ENCODE measurements at regions not wholly inside any gene's neighbourhood (a gene's known extent, or its start where the extent isn't known, plus 50 kb on each side); places are given as distances from the start of the nearest gene placed in this dataset.

DNA sequence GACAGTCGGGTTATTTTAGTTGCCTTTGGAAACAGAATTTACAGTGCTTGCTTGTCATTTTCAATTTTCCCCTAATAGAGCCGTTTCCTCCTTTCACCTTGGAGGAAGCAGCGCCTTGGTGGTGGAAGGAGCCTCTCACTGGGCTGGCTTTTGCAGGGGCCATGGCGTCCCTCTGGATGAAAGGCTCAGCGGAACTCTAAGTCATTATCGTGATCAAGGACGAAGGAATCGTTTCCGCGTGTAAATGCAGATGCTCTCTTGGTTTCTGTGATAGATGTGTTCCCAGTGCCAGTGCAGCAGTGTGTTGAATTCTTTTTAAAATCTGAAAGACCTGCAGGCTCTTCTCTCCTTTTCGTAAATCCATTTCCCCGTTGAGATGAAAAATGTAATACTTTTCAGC is 126.2 kb upstream of the LMO4 start:
- BruUV-seq (replicated peaks): no TSS peak
- no peak overlapping the region for H3K4me3 ChIP-seq (ENCODE audit: low read depth, low read length, poor library complexity, severe bottlenecking)
- POLR2A ChIA-PET (ENCODE audit: low non-redundant PET): no interaction called here
- H3K4me1 ChIP-seq (ENCODE audit: insufficient read depth, low read length, poor library complexity, severe bottlenecking): no peaks in the 10 kb centered on the region
- no peaks in the 10 kb centered on the region for H3K9me3 ChIP-seq (ENCODE audit: low read depth, low read length, poor library complexity, severe bottlenecking)
- H3K27ac ChIP-seq (ENCODE audit: low read depth, low read length, poor library complexity, severe bottlenecking): no peak overlapping the region
- CTCF ChIA-PET: no interaction called here
- H3K27me3 ChIP-seq (replicated peaks; ENCODE audit: insufficient read depth, low read depth, low read length, poor library complexity): no peaks in the 10 kb centered on the region
- H3K36me3 ChIP-seq (ENCODE audit: insufficient read depth, low read length, poor library complexity, severe bottlenecking): no peaks in the 10 kb centered on the region
- intact Hi-C loops (cut with micrococcal nuclease; ENCODE audit: unreplicated experiment): no loop called here
- no peak for TF ChIP-seq EZH2 (IDR thresholded peaks at IDR 0.05; ENCODE audit: borderline replicate concordance, low read depth, low read length, poor library complexity, severe bottlenecking)
- no peak for DNase-seq (ENCODE audit: low spot score)

DNA sequence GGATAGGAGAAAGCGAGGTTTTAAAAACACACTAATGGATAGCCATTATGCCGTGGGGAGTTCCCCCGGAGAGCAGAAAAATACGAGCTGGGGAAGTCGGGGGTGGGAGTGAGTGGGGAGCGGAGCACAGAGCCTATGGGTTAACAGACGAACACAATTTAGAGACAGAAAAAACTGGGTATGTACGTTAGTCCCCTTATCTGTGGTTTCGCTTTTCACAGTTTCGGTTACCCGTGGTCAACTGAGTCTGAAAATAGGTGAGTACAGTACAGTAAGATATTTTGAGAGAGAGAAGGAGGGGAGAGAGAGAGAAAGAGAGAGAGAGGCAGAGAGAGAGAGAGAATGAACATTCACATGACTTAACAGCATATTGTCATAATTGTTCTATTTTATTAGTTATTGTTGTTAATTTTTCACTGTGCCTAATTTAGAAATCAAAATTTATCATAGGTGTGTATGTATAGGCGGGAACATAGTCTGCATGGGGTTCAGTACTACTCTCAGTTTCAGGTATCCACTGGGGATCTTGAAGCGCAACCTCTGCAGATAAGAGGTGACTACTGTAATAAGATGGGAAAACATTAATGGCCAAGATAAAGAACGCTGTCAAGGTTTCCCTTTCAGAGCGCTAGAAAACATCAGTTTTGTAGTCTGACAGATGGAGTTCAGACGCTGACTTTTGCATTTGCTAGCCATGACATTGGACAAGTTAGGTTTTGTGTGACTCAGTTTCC is 125.6 kb upstream of the LMO4 start:
- Histone ChIP-seq H3K9me3 (ENCODE audit: low read depth, low read length, poor library complexity, severe bottlenecking) (no peaks in the 10 kb centered on the region), H3K4me3 (ENCODE audit: low read depth, low read length, poor library complexity, severe bottlenecking) (no peak overlapping the region), H3K4me1 (ENCODE audit: insufficient read depth, low read length, poor library complexity, severe bottlenecking) (no peaks in the 10 kb centered on the region), H3K27ac (ENCODE audit: low read depth, low read length, poor library complexity, severe bottlenecking) (no peak overlapping the region), H3K27me3 (replicated peaks; ENCODE audit: insufficient read depth, low read depth, low read length, poor library complexity) (no peaks in the 10 kb centered on the region), H3K36me3 (ENCODE audit: insufficient read depth, low read length, poor library complexity, severe bottlenecking) (no peaks in the 10 kb centered on the region)
- TF ChIP-seq EZH2 (IDR thresholded peaks at IDR 0.05; ENCODE audit: borderline replicate concordance, low read depth, low read length, poor library complexity, severe bottlenecking): no peak
- TF ChIP-seq, protein P1, sequence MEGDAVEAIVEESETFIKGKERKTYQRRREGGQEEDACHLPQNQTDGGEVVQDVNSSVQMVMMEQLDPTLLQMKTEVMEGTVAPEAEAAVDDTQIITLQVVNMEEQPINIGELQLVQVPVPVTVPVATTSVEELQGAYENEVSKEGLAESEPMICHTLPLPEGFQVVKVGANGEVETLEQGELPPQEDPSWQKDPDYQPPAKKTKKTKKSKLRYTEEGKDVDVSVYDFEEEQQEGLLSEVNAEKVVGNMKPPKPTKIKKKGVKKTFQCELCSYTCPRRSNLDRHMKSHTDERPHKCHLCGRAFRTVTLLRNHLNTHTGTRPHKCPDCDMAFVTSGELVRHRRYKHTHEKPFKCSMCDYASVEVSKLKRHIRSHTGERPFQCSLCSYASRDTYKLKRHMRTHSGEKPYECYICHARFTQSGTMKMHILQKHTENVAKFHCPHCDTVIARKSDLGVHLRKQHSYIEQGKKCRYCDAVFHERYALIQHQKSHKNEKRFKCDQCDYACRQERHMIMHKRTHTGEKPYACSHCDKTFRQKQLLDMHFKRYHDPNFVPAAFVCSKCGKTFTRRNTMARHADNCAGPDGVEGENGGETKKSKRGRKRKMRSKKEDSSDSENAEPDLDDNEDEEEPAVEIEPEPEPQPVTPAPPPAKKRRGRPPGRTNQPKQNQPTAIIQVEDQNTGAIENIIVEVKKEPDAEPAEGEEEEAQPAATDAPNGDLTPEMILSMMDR (conservative IDR thresholded peaks at IDR 0.05; ENCODE audit: low read depth, low read length): no peak
- DNase-seq (ENCODE audit: low spot score): no peak
- CTCF ChIA-PET: no interaction called here
- POLR2A ChIA-PET (ENCODE audit: low non-redundant PET): no interaction called here
- intact Hi-C loops (cut with micrococcal nuclease; ENCODE audit: unreplicated experiment): no loop called here
- BruUV-seq (replicated peaks): no TSS peak

DNA sequence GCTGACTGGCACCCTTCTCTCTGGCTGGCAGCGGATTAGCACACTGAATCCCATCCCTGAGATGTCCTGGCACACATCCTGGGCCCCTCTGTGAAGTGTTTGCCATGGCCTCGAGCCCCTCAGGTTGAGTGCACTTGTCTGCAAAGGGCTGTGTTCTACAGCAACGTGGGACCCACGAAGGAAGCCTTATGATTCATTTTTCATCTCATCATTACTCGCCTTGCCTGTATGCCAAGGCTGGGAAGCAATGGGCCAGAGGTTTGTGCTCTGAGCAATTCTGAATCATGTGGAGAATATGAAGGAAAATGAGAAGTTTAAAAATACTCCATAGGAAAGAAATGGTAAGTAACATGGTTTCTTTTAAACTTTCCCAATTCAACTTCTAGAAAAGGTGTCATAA is 124.8 kb upstream of the LMO4 start:
- no peak overlapping the region for H3K4me3 ChIP-seq (ENCODE audit: low read depth, low read length, poor library complexity, severe bottlenecking)
- CTCF ChIA-PET: no interaction called here
- H3K9me3 ChIP-seq (ENCODE audit: low read depth, low read length, poor library complexity, severe bottlenecking): no peaks in the 10 kb centered on the region
- TF ChIP-seq, protein P1 (conservative IDR thresholded peaks at IDR 0.05; ENCODE audit: low read depth, low read length): no peak
- no peak for TF ChIP-seq EZH2 (IDR thresholded peaks at IDR 0.05; ENCODE audit: borderline replicate concordance, low read depth, low read length, poor library complexity, severe bottlenecking)
- DNase-seq (ENCODE audit: low spot score): no peak
- no peaks in the 10 kb centered on the region for H3K36me3 ChIP-seq (ENCODE audit: insufficient read depth, low read length, poor library complexity, severe bottlenecking)
- H3K27me3 ChIP-seq (replicated peaks; ENCODE audit: insufficient read depth, low read depth, low read length, poor library complexity): no peaks in the 10 kb centered on the region
- no peak overlapping the region for H3K27ac ChIP-seq (ENCODE audit: low read depth, low read length, poor library complexity, severe bottlenecking)
- intact Hi-C loops (cut with micrococcal nuclease; ENCODE audit: unreplicated experiment): no loop called here
- BruUV-seq (replicated peaks): no TSS peak
- POLR2A ChIA-PET (ENCODE audit: low non-redundant PET): no interaction called here
- H3K4me1 ChIP-seq (ENCODE audit: insufficient read depth, low read length, poor library complexity, severe bottlenecking): no peaks in the 10 kb centered on the region

DNA sequence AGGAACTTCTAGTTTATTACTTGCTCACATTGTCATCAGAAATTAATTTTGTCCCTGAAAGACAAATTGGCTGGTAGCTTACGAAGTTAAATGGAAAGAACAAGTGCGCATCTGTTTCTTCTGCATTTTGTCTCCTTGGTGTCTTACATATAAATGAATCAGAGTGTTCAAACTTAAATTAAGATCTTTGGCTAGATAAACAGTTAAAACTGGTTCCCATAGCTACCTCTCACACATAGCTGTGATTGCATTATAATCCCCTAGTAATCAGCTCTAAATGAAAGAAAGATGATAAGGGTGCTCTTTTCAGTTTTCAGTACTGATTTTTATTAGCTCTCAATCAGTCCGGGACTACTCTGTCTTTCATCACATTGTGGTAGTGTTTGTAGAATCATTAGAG is 124.2 kb upstream of the LMO4 start:
- no peak for DNase-seq (ENCODE audit: low spot score)
- POLR2A ChIA-PET (ENCODE audit: low non-redundant PET): no interaction called here
- Histone ChIP-seq H3K36me3 (ENCODE audit: insufficient read depth, low read length, poor library complexity, severe bottlenecking) (no peaks in the 10 kb centered on the region), H3K9me3 (ENCODE audit: low read depth, low read length, poor library complexity, severe bottlenecking) (no peaks in the 10 kb centered on the region), H3K27me3 (replicated peaks; ENCODE audit: insufficient read depth, low read depth, low read length, poor library complexity) (no peaks in the 10 kb centered on the region), H3K4me3 (ENCODE audit: low read depth, low read length, poor library complexity, severe bottlenecking) (no peak overlapping the region), H3K27ac (ENCODE audit: low read depth, low read length, poor library complexity, severe bottlenecking) (no peak overlapping the region), H3K4me1 (ENCODE audit: insufficient read depth, low read length, poor library complexity, severe bottlenecking) (no peaks in the 10 kb centered on the region)
- no TSS peak for BruUV-seq (replicated peaks)
- CTCF ChIA-PET: no interaction called here
- TF ChIP-seq EZH2 (IDR thresholded peaks at IDR 0.05; ENCODE audit: borderline replicate concordance, low read depth, low read length, poor library complexity, severe bottlenecking): no peak
- intact Hi-C loops (cut with micrococcal nuclease; ENCODE audit: unreplicated experiment): no loop called here
